ENCODE measurements at regions not wholly inside any gene's neighbourhood (a gene's known extent, or its start where the extent isn't known, plus 50 kb on each side); places are given as distances from the start of the nearest gene placed in this dataset.

GRCh38 chr15:81869161-81869954 is 176.5 kb downstream of the MEX3B start:
- no peak for DNase-seq (ENCODE audit: low read depth)

GRCh38 chr15:81865850-81866537 is 179.8 kb downstream of the MEX3B start:
- DNase-seq (ENCODE audit: low read depth) = no peak

GRCh38 chr15:81863162-81863561 is 182.7 kb downstream of the MEX3B start:
- DNase-seq (ENCODE audit: low read depth) = no peak

GRCh38 chr15:81859737-81860516 is 185.9 kb downstream of the MEX3B start:
- DNase-seq (ENCODE audit: low read depth) = no peak

GRCh38 chr15:81858586-81858985 is 187.2 kb downstream of the MEX3B start:
- DNase-seq (ENCODE audit: low read depth) = no peak

GRCh38 chr15:81858136-81858535 is 187.7 kb downstream of the MEX3B start:
- no peak for DNase-seq (ENCODE audit: low read depth)

- DNase-seq (ENCODE audit: low read depth) = no peak
These were observed 189.2 kb downstream of the MEX3B start for GRCh38 chr15:81856634-81857026.

GRCh38 chr15:81856001-81856633 is 189.7 kb downstream of the MEX3B start:
- no peak for DNase-seq (ENCODE audit: low read depth)

GRCh38 chr15:81853150-81853748 is 192.6 kb downstream of the MEX3B start:
- DNase-seq (ENCODE audit: low read depth) = no peak

- DNase-seq (ENCODE audit: low read depth) = no peak
These were observed 193.2 kb downstream of the MEX3B start for GRCh38 chr15:81852411-81853149.

- no peak for DNase-seq (ENCODE audit: low read depth)
These were observed 194.1 kb downstream of the MEX3B start for GRCh38 chr15:81851757-81852156.

GRCh38 chr15:81851325-81851724 is 194.5 kb downstream of the MEX3B start:
- no peak for DNase-seq (ENCODE audit: low read depth)

- DNase-seq (ENCODE audit: low read depth) = no peak
These were observed 196.5 kb downstream of the MEX3B start for GRCh38 chr15:81849289-81849688.

- DNase-seq (ENCODE audit: low read depth) = no peak
These were observed 197.1 kb downstream of the MEX3B start for GRCh38 chr15:81848701-81849100.

GRCh38 chr15:81843757-81844407 is 201.9 kb downstream of the MEX3B start:
- DNase-seq (ENCODE audit: low read depth) = no peak

GRCh38 chr15:81843226-81843625 is 202.6 kb downstream of the MEX3B start:
- no peak for DNase-seq (ENCODE audit: low read depth)

- no peak for DNase-seq (ENCODE audit: low read depth)
These were observed 206.4 kb downstream of the MEX3B start for GRCh38 chr15:81839387-81839786.

- no peak for DNase-seq (ENCODE audit: low read depth)
These were observed 210.1 kb downstream of the MEX3B start for GRCh38 chr15:81835731-81836130.

- DNase-seq (ENCODE audit: low read depth) = no peak
These were observed 215.3 kb downstream of the MEX3B start for GRCh38 chr15:81830520-81830919.

- DNase-seq (ENCODE audit: low read depth) = no peak
These were observed 215.9 kb downstream of the MEX3B start for GRCh38 chr15:81829918-81830317.
